NCI-H748 treated with DMSO at 0.1 percent for 48 hours (cell line): ENCODE measurements at regions not wholly inside any gene's neighbourhood (a gene's known extent, or its start where the extent isn't known, plus 50 kb on each side); places are given as distances from the start of the nearest gene placed in this dataset.

Experiments
- DNase-seq: peaks from one replicate; lab custom pipeline; 2025; lab: John Stamatoyannopoulos, UW

GRCh38 chr11:15815246-15816195 is 540.8 kb downstream of the SOX6 start:
- no peak for DNase-seq

DNA sequence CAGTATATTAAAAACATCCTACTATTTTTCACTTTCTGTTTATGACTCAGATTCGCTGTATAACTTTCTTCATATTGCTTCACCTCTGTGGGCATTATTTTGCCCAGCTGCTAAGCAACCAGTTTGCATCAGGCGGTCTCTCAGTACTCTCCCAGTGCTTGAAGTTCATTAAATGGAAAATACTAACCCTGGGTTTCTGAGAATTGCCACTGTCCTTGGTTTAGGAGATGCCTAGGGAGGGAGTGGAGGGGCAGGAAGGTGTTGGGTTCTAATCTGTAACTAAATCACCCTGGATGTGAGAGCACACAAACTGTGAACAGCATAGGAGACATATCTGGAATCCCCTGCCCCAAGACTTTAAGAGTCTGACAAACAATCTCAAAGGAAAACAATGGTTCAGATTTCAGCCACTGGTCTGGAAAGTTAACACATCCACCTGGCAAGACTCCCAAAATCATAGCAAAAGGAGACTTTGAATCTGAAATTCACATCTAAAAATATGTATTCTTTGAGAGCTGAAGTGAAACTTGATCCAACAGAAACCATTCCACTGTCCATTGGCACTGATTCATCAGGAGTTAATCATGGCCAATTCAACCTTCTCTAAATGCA is 540.0 kb downstream of the SOX6 start:
- no peak for DNase-seq

DNA sequence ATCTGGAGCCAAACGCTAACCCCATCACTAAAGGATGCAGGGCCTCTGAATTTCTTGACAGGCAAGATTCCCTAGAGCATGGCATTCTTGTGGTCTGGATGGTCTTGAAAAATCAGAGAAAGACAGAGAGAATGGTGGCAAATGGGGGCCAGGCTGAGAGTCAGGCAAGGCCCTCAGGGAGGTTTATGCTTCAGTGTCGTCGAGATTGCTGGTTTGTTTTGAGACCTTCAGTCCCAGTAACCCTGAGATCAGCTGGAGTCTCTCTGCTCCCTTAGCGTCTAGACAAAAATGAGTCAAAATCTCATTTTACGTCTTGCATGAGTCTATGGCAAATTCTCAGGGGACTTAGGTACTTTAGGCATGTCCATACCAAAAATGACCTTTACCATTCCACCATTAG is 539.3 kb downstream of the SOX6 start:
- DNase-seq: no peak

DNA sequence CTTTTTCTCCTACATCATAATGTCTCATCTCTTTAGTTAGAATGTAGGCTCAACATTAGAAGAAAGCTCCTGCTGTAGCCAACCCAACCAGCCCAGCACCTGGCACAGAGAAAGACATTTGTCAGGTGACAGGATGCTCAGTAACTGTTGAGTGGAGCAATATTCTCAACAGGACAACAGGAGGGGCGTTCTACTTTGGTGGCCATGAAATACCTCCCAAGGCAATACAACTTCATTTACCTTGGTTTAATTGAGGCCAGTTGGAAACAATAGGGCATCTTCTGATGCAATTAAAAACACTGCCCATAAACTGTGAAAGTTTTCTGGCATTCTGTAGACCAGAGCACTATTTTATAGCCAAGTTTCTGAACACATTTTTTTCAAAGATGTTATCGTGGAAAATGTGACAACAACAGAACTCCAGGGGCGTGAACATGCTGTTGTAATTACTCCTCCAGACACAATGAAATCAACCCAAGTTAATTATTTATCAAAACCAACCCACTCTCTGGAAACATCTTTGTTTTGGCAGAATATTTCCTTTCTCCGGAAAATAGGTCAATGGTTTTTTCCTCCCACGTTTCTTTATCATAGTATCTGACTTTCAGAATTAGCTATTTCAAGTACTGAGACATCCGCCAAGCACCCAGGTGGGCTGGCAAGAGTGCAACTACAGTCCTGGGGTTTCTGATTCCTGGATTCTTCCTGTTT is 538.1 kb downstream of the SOX6 start:
- no peak for DNase-seq

DNA sequence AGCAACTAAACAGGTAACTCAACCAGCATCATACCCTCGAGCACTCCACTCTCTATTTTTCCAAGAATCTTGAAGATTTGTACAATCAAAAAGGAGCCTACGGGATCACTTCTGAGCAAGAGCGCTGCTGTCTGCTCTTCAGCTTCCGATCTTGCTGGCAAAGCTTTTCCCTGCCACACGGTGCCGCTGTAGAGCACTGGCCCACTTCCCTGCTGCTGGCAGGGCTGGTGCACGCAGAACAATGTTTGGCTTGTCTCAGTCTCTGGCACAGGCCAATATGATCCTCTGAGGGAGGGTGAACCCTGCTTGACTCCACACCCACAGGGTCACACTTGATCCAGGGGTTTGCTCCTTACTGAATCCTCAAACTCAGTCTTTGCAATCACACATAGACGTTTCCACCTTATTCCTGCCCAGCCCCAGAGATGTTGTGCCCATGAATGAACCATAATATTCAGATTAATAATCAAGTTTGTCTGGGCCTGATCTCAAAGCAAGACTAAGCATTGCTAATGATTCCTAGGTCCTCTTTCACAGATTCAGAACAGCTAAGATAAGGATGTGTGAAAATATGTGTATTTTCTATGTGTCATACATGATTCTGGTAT is 536.6 kb downstream of the SOX6 start:
- DNase-seq: peak; percentile 59

DNA sequence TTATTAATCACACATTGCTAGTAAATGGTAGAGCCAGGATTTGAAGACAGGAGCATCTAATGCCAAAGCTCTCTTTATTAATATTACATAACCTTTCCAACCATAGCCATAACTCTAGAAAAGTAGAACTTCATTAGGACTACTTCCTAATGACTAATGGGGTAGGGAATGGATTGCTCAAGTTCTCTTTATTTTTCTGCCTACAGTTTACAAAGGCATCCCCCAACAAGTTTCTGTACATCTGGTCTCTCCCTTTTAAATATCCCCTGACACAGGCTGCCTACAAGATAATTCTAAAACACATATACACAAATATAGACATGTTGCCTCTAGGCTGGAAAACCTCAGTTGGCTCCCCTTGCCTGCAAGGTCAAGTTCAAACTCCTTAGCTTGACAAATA is 534.9 kb downstream of the SOX6 start:
- DNase-seq: no peak

GRCh38 chr11:15824060-15824459 is 532.3 kb downstream of the SOX6 start:
- no peak for DNase-seq

- DNase-seq: no peak
These were observed 530.2 kb downstream of the SOX6 start for GRCh38 chr11:15825976-15826650.

- DNase-seq: peak; percentile 59
These were observed 529.5 kb downstream of the SOX6 start for GRCh38 chr11:15826826-15827225.

- DNase-seq: no peak
These were observed 528.0 kb downstream of the SOX6 start for GRCh38 chr11:15828215-15828853.

GRCh38 chr11:15829312-15829711 is 527.0 kb downstream of the SOX6 start:
- DNase-seq: no peak

DNA sequence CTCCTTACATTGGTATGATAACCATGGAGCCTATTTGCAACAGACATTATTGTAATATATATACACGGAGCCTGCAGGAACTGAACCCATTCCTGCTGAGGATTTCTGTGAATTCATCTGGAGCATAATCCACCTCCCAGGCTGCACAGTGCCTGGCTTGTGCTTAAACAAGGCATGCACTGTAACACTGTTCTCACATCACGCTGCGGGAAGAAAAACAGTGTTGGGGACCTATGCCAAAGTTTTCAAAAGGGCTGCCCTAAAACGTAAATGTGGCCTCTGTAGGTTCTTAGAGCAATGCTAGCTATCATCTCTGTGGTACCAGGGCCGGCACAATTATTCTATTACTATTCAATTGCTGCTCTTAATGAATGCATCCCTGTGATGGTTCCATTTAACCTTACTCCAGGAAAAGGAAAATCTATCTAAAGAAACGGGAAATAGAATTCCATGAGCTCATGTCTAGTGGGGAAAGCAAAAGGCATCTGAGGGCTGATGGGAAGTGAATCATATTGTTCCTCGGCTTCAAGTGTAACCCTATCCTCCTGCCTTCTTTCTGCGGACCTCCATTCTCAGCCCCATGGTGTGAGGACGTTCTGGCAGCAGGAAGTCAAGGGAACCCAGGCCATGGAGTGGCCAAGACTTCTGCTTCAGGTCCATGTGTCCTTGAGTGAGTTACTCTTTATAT is 525.5 kb downstream of the SOX6 start:
- DNase-seq: no peak

- no peak for DNase-seq
These were observed 520.4 kb downstream of the SOX6 start for GRCh38 chr11:15835788-15836411.

- DNase-seq: no peak
These were observed 519.6 kb downstream of the SOX6 start for GRCh38 chr11:15836795-15837194.

DNA sequence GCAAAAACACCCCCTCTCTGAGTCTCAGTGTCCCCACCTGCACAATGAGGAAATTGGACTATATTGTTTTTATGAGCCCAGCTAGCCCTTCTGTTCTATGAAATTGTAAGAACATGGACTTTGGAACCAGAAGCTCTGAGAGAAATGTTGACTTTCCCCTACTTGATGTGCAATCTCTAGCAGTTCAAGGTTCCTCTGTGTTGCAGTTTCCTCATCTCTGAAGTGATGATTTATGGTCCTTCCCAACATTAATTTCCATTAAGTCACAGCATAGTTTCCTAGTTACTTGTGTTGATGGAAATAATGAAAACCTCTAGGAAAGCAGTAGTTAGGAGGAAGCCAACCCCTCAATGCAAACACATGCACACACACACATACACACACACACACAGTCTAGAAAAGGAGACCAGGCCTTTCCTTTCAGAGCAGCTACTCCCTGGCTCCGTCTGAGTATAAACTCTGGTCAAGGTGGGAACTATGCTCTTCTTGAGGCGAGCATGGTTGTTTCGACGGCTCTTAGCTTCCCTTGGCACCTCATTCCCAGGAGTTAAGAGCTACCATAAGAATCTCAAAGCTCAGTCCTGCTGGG is 518.4 kb downstream of the SOX6 start:
- DNase-seq: no peak

- DNase-seq: no peak
These were observed 517.3 kb downstream of the SOX6 start for GRCh38 chr11:15839061-15839460.

GRCh38 chr11:15840966-15841365 is 515.4 kb downstream of the SOX6 start:
- no peak for DNase-seq

DNA sequence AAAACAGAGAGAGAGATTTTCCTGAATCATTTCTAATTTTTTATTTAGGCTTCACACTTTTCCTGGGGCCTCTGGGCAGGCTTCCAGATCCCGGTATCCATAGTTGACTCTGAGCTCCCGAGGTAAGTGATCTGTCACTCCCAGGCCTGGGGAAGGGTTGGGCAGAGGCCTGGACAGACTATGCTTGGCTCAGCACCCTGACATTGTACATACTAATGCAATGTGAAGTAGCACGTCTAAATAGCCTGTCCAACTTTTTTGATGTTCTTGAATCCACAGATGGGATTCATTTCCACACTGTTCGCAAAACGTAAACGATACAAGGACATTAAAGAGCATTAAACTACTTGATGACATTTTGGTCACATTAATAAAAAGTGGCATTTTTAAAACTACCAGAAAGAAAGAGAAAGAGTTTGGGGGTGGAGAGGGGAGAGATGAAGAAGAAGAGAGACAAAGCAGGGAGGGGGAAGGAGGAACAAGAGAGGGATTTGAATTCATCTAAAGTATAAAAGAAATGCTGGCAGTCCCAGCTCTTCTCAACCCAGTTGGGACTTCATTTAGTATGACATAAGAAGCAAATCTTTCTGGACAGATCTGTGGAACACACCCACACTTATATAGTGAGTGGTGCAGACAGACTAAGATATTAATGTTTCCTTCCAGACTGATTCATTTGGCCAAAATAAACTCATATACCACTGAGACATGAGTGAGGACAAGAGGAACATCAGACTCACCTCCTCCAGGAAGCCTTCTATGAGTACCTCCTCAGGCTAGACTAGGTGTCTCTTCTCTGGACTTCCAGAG is 514.2 kb downstream of the SOX6 start:
- no peak for DNase-seq

GRCh38 chr11:15843309-15843872 is 513.0 kb downstream of the SOX6 start:
- no peak for DNase-seq
